ENCODE measurements at regions not wholly inside any gene's neighbourhood (a gene's known extent, or its start where the extent isn't known, plus 50 kb on each side); places are given as distances from the start of the nearest gene placed in this dataset.
"Not testable (repeated sequence)": the region's sequence is repeated elsewhere in the genome, so short reads cannot be mapped to it uniquely, and the experiment has no call there.

DNA sequence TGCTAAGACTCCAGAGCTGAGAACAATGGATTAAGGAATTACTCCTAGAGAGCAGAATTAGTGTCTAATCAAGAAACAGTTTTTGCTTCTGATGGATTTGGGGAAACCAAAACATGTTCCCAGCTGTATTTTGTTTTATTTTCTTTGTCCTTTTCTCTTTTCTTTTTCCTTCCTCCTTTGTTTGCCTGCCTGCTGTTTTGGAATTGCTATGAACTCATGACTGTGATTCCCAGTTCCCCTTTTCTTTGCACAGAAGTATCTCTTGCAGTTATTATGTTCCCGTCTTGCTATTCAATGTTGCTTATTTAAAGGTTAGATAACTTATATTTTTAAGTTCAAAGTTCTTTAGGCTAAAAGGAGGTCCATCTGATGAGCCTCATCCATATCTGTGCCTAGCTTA, 77.0 kb upstream of the GBE1 start:
- POLR2A ChIA-PET, result no interaction called here
- DNase-seq (ENCODE audit: extremely low spot score), result no peak
- TF ChIP-seq L3MBTL2 (conservative IDR thresholded peaks at IDR 0.05) (no peak), LEF1 (IDR thresholded peaks at IDR 0.05; ENCODE audit: borderline replicate concordance) (no peak), FOXK2 (IDR thresholded peaks at IDR 0.05) (no peak), ELF4 (IDR thresholded peaks at IDR 0.05) (no peak), CTBP1 (IDR thresholded peaks at IDR 0.05; ENCODE audit: borderline replicate concordance) (no peak), ZNF384 (IDR thresholded peaks at IDR 0.05) (no peak), FOXA1 (IDR thresholded peaks at IDR 0.05) (no peak), FOXM1 (IDR thresholded peaks at IDR 0.05; ENCODE audit: borderline replicate concordance) (no peak), ARNT (IDR thresholded peaks at IDR 0.05) (no peak), NFRKB (IDR thresholded peaks at IDR 0.05) (no peak), TARDBP (IDR thresholded peaks at IDR 0.05) (no peak), HDGF (IDR thresholded peaks at IDR 0.05; ENCODE audit: borderline replicate concordance) (no peak), SUZ12 (IDR thresholded peaks at IDR 0.05) (no peak), SP1 (IDR thresholded peaks at IDR 0.05) (no peak)
- TF ChIP-seq, protein P1, sequence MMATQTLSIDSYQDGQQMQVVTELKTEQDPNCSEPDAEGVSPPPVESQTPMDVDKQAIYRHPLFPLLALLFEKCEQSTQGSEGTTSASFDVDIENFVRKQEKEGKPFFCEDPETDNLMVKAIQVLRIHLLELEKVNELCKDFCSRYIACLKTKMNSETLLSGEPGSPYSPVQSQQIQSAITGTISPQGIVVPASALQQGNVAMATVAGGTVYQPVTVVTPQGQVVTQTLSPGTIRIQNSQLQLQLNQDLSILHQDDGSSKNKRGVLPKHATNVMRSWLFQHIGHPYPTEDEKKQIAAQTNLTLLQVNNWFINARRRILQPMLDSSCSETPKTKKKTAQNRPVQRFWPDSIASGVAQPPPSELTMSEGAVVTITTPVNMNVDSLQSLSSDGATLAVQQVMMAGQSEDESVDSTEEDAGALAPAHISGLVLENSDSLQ (IDR thresholded peaks at IDR 0.05), result no peak
- CTCF ChIA-PET, result no interaction called here

GRCh38 chr3:81837071-81837593, 75.7 kb upstream of the GBE1 start:
- TF ChIP-seq SP1 (IDR thresholded peaks at IDR 0.05), result no peak
- TF ChIP-seq HDGF (IDR thresholded peaks at IDR 0.05; ENCODE audit: borderline replicate concordance), result no peak
- no peak for TF ChIP-seq SUZ12 (IDR thresholded peaks at IDR 0.05)
- no peak for TF ChIP-seq FOXA1 (IDR thresholded peaks at IDR 0.05)
- TF ChIP-seq NFRKB (IDR thresholded peaks at IDR 0.05), result no peak
- no peak for TF ChIP-seq CTBP1 (IDR thresholded peaks at IDR 0.05; ENCODE audit: borderline replicate concordance)
- TF ChIP-seq ZNF384 (IDR thresholded peaks at IDR 0.05), result no peak
- no peak for TF ChIP-seq LEF1 (IDR thresholded peaks at IDR 0.05; ENCODE audit: borderline replicate concordance)
- TF ChIP-seq ARNT (IDR thresholded peaks at IDR 0.05), result no peak
- no peak for TF ChIP-seq TARDBP (IDR thresholded peaks at IDR 0.05)
- TF ChIP-seq BHLHE40 (IDR thresholded peaks at IDR 0.05; ENCODE audit: borderline replicate concordance), result no peak
- no peak for TF ChIP-seq FOXK2 (IDR thresholded peaks at IDR 0.05)
- no peak for TF ChIP-seq FOXM1 (IDR thresholded peaks at IDR 0.05; ENCODE audit: borderline replicate concordance)
- TF ChIP-seq, protein P1 (IDR thresholded peaks at IDR 0.05), result no peak
- no peak for TF ChIP-seq L3MBTL2 (conservative IDR thresholded peaks at IDR 0.05)
- no peak for TF ChIP-seq ELF4 (IDR thresholded peaks at IDR 0.05)
- CTCF ChIA-PET, result no interaction called here
- POLR2A ChIA-PET, result no interaction called here
- no peak for DNase-seq (ENCODE audit: extremely low spot score)

GRCh38 chr3:81829937-81830336, 68.5 kb upstream of the GBE1 start:
- ChIA-PET CTCF (no interaction called here), POLR2A (no interaction called here)
- no peak for DNase-seq (ENCODE audit: extremely low spot score)
- TF ChIP-seq FOXK2 (IDR thresholded peaks at IDR 0.05) (no peak), TARDBP (IDR thresholded peaks at IDR 0.05) (no peak), SUZ12 (IDR thresholded peaks at IDR 0.05) (no peak), NFRKB (IDR thresholded peaks at IDR 0.05) (no peak), FOXA1 (IDR thresholded peaks at IDR 0.05) (no peak)
- TF ChIP-seq, protein P1 (IDR thresholded peaks at IDR 0.05), result no peak

DNA sequence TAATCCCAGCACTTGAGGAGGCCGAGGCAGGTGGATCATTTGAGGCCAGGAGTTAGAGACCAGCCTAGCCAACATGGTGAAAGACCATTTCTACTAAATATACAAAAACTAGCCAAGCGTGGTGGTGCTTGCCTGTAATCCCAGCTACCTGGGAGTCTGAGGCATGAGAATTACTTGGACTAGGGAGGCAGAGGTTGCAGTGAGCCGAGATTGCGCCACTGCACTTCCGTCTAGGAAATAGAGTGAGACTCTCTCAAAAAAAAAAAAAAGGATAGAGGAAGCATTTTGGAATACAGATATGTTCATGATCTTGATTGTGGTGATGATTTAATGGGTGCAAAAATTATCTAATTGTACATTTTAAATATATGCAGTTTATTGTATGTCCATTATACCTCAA, 67.8 kb upstream of the GBE1 start:
- DNase-seq (ENCODE audit: extremely low spot score); CTCF ChIA-PET; POLR2A ChIA-PET: not testable (repeated sequence)

GRCh38 chr3:81823882-81824395, 62.5 kb upstream of the GBE1 start:
- DNase-seq (ENCODE audit: extremely low spot score), result no peak
- TF ChIP-seq ELF4 (IDR thresholded peaks at IDR 0.05) (no peak), ARNT (IDR thresholded peaks at IDR 0.05) (no peak), NFRKB (IDR thresholded peaks at IDR 0.05) (no peak), TARDBP (IDR thresholded peaks at IDR 0.05) (no peak), CTBP1 (IDR thresholded peaks at IDR 0.05; ENCODE audit: borderline replicate concordance) (no peak), LEF1 (IDR thresholded peaks at IDR 0.05; ENCODE audit: borderline replicate concordance) (no peak), SP1 (IDR thresholded peaks at IDR 0.05) (no peak), FOXM1 (IDR thresholded peaks at IDR 0.05; ENCODE audit: borderline replicate concordance) (no peak), FOXK2 (IDR thresholded peaks at IDR 0.05) (no peak), BHLHE40 (IDR thresholded peaks at IDR 0.05; ENCODE audit: borderline replicate concordance) (no peak), SUZ12 (IDR thresholded peaks at IDR 0.05) (no peak), FOXA1 (IDR thresholded peaks at IDR 0.05) (no peak), HDGF (IDR thresholded peaks at IDR 0.05; ENCODE audit: borderline replicate concordance) (no peak), L3MBTL2 (conservative IDR thresholded peaks at IDR 0.05) (no peak), ZNF384 (IDR thresholded peaks at IDR 0.05) (no peak)
- TF ChIP-seq, protein P1 (IDR thresholded peaks at IDR 0.05), result no peak
- ChIA-PET POLR2A (no interaction called here), CTCF (no interaction called here)

DNA sequence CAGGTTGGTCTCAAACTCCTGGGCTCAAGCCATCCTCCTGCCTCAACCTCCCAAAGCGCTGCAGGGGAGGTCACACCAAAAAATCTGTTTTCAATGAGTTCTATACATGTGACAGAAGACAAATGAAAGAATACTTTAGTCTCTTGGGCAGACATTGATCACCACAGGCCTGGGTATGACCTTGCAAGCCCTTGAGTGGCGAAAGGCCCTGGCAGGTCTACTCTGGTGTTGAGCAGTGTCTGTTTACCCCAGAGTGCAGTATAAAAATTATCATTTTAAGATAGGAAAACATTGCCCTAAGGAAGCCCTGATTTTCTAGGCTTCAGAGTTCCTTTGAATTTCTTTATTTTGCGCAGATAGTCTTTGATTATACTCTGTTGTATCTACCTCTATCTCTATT, 61.6 kb upstream of the GBE1 start:
- no peak for DNase-seq (ENCODE audit: extremely low spot score)
- ChIA-PET POLR2A (no interaction called here), CTCF (no interaction called here)
- TF ChIP-seq LEF1 (IDR thresholded peaks at IDR 0.05; ENCODE audit: borderline replicate concordance), result no peak
- no peak for TF ChIP-seq SP1 (IDR thresholded peaks at IDR 0.05)
- no peak for TF ChIP-seq FOXM1 (IDR thresholded peaks at IDR 0.05; ENCODE audit: borderline replicate concordance)
- no peak for TF ChIP-seq L3MBTL2 (conservative IDR thresholded peaks at IDR 0.05)
- no peak for TF ChIP-seq ZNF384 (IDR thresholded peaks at IDR 0.05)
- TF ChIP-seq ELF4 (IDR thresholded peaks at IDR 0.05), result no peak
- no peak for TF ChIP-seq ARNT (IDR thresholded peaks at IDR 0.05)
- no peak for TF ChIP-seq TARDBP (IDR thresholded peaks at IDR 0.05)
- no peak for TF ChIP-seq FOXK2 (IDR thresholded peaks at IDR 0.05)
- TF ChIP-seq, protein P1 (IDR thresholded peaks at IDR 0.05), result no peak
- no peak for TF ChIP-seq BHLHE40 (IDR thresholded peaks at IDR 0.05; ENCODE audit: borderline replicate concordance)
- TF ChIP-seq NFRKB (IDR thresholded peaks at IDR 0.05), result no peak
- TF ChIP-seq CTBP1 (IDR thresholded peaks at IDR 0.05; ENCODE audit: borderline replicate concordance), result no peak
- TF ChIP-seq HDGF (IDR thresholded peaks at IDR 0.05; ENCODE audit: borderline replicate concordance), result no peak
- TF ChIP-seq SUZ12 (IDR thresholded peaks at IDR 0.05), result no peak

All from HEK293T (cell line).